T-cell (primary cell): ENCODE measurements at regions not wholly inside any gene's neighbourhood (a gene's known extent, or its start where the extent isn't known, plus 50 kb on each side); places are given as distances from the start of the nearest gene placed in this dataset.

Experiments
- ATAC-seq, 4 experiments: fragments of 200-7000 bp in 3 of 4; fragments of 150-1000 bp in 1 of 4; cut with Tn5 transposase; replicated peaks in 1 of 4; 1 replicate in 3 of 4; 2 replicates in 1 of 4; pipeline ENCODE4 v1.10.0; 2021; ENCODE audit warnings: moderate library complexity in 3 of 4, mild to moderate bottlenecking in 2 of 4, moderate number of reproducible peaks in 1 of 4
- CTCF ChIA-PET, 2 donors: fragments of 300-600 bp; sonication (Branson Sonifier 250); formaldehyde crosslinking; loops; one replicate each; lab custom pipeline; 2022; ENCODE audit warnings: antibody characterized with exemption in 2 of 2; lab: Charles Lee
- POLR2A ChIA-PET, 2 donors: fragments of 300-600 bp; sonication (Branson Sonifier 250); formaldehyde crosslinking; loops; one replicate each; lab custom pipeline; 2022; ENCODE audit warnings: antibody characterized with exemption in 2 of 2; lab: Charles Lee
- DNase-seq, 35 experiments: peaks; one replicate each; pipeline versions ENCODE4 v3.0.0 to v3.0.0-alpha.2; 2013 to 2023
- H3K27ac ChIP-seq: one replicate; pipeline ENCODE4 v1.5.1; 2013; ENCODE audit warnings: low read length
- H3K27me3 ChIP-seq, 2 experiments: replicated peaks in 1 of 2; 1 replicate in 1 of 2; 2 replicates in 1 of 2; pipeline versions ENCODE4 v1.6.1 to v1.7.0; 2013; ENCODE audit warnings: low read length in 1 of 2, mixed read lengths in 1 of 2; ENCODE audit not compliant: control insufficient read depth in 2 of 2, insufficient read depth in 2 of 2; ENCODE audit errors: extremely low read depth in 1 of 2
- H3K36me3 ChIP-seq, 2 donors: 1 replicate in 1 of 2; 2 replicates in 1 of 2; pipeline versions ENCODE4 v1.6.1 to v1.7.0; 2013; ENCODE audit warnings: low read length in 1 of 2; ENCODE audit not compliant: control insufficient read depth in 2 of 2, insufficient read depth in 1 of 2; ENCODE audit errors: extremely low read depth in 1 of 2
- H3K4me1 ChIP-seq, 2 experiments: 1 replicate in 1 of 2; 2 replicates in 1 of 2; pipeline versions ENCODE4 v1.6.1 to v1.7.0; 2013; ENCODE audit warnings: low read length in 2 of 2, mixed read lengths in 1 of 2; ENCODE audit not compliant: insufficient read depth in 2 of 2, control insufficient read depth in 1 of 2; ENCODE audit errors: extremely low read depth in 1 of 2
- H3K4me3 ChIP-seq, 2 donors: 1 replicate in 1 of 2; 2 replicates in 1 of 2; pipeline versions ENCODE4 v1.5.1 to v1.7.0; 2013; ENCODE audit warnings: mild to moderate bottlenecking in 2 of 2, low read length in 1 of 2, moderate library complexity in 1 of 2; ENCODE audit not compliant: control insufficient read depth in 1 of 2; ENCODE audit errors: extremely low read depth in 1 of 2
- H3K9me3 ChIP-seq: 2 replicates; pipeline ENCODE4 v1.7.0; 2013
- H3K27ac Mint-ChIP-seq, 2 donors: one replicate each; pipeline ENCODE4 v1.8.0; 2020 to 2021; ENCODE audit warnings: mild to moderate bottlenecking in 2 of 2, mixed read lengths in 2 of 2
- H3K27me3 Mint-ChIP-seq, 2 donors: one replicate each; pipeline ENCODE4 v1.8.0; 2021 to 2022; ENCODE audit warnings: mixed read lengths in 2 of 2
- H3K36me3 Mint-ChIP-seq: one replicate; pipeline ENCODE4 v1.8.0; 2021; ENCODE audit warnings: mixed read lengths
- H3K4me1 Mint-ChIP-seq, 3 donors: one replicate each; pipeline ENCODE4 v1.8.0; 2020 to 2022; ENCODE audit warnings: mixed read lengths in 3 of 3, mild to moderate bottlenecking in 1 of 3
- H3K4me3 Mint-ChIP-seq, 3 donors: one replicate each; pipeline ENCODE4 v1.8.0; 2020 to 2022; ENCODE audit warnings: mild to moderate bottlenecking in 3 of 3, mixed read lengths in 3 of 3, moderate library complexity in 3 of 3
- H3K9me3 Mint-ChIP-seq, 3 donors: one replicate each; pipeline ENCODE4 v1.8.0; 2020 to 2022; ENCODE audit warnings: mixed read lengths in 3 of 3
- WGBS: methylation state at CpG from one replicate; pipeline ENCODE4 v1.1.5; 2013; ENCODE audit warnings: missing lambda C conversion rate; ENCODE audit not compliant: insufficient coverage; 5-methylcytosine and 5-hydroxymethylcytosine counted together

DNA sequence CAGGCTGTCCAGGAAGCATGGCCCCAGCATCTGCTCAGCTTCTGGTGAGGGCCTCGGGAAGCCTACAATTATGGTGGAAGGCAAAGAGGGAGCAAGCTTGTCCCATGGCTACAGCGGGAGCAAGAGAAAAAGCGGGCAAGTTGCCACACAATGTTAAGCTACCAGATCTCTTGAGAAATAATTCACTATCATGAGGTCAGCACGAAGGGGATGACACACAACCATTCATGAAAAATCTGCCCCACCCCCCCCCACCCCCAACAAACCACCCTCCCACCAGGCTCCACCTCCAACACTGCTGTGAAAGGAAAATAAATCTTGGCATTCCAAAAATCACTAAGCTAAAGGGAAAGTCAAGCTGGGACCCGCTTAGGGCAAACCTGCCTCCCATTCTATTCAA is 545.8 kb upstream of the NRP1 start:
- Mint-ChIP-seq H3K4me1 (no peaks in the 10 kb centered on the region), H3K36me3 (no peaks in the 10 kb centered on the region), H3K4me3 (no peak overlapping the region), H3K27me3 (peaks cover 5 to 15% of the 10 kb centered on the region in 2 donors), H3K27ac (no peak overlapping the region), H3K9me3 (peaks cover 0 to 5% (median 0%) of the 10 kb centered on the region in 3 donors)
- Histone ChIP-seq H3K27ac (no peak overlapping the region), H3K36me3 (no peaks in the 10 kb centered on the region), H3K9me3 (no peaks in the 10 kb centered on the region), H3K27me3 (no peaks in the 10 kb centered on the region), H3K4me3 (no peak overlapping the region), H3K4me1 (no peaks in the 10 kb centered on the region)
- ATAC-seq: no peak
- ChIA-PET POLR2A (no interaction called here), CTCF (no interaction called here)
- WGBS: 88% methylated on average over 2 of the region's 5 CpGs
- no peak for DNase-seq

DNA sequence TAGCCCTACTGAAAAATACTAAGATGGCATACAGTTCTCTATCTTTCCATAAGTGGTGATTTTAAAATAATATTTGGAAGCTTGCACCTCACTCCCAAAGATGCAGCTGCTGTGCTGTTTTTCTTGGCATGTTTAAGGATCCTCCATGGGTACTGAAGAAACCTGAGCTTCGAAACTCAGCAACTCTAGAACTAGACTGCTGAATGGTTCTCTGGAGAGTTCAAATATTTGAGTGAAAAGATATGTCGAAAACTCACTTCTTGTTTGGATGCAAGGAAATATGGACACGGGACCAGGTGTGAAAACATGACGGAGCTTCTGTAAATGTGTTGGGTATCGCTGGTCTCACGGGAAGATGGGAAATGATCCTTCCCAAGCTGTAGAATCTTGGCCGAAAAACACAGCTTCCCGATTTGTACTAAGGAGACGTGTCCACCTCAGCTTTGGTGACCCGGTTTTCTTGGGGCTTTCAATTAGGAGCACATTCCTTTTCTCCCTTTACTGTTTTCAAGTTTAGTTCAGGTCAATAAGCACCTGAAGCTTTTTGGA is 543.8 kb upstream of the NRP1 start:
- Histone ChIP-seq H3K27me3 (no peaks in the 10 kb centered on the region), H3K27ac (no peak overlapping the region), H3K4me3 (no peak overlapping the region), H3K36me3 (no peaks in the 10 kb centered on the region), H3K9me3 (no peaks in the 10 kb centered on the region), H3K4me1 (no peaks in the 10 kb centered on the region)
- no peak for ATAC-seq
- Mint-ChIP-seq H3K36me3 (no peaks in the 10 kb centered on the region), H3K27ac (no peak overlapping the region), H3K4me1 (no peaks in the 10 kb centered on the region), H3K4me3 (no peak overlapping the region), H3K9me3 (peaks cover 0 to 5% (median 0%) of the 10 kb centered on the region in 3 donors), H3K27me3 (peaks cover 5 to 15% of the 10 kb centered on the region in 2 donors)
- WGBS: 82% methylated on average over 9 of the region's 10 CpGs
- ChIA-PET POLR2A (no interaction called here), CTCF (no interaction called here)
- DNase-seq: no peak

DNA sequence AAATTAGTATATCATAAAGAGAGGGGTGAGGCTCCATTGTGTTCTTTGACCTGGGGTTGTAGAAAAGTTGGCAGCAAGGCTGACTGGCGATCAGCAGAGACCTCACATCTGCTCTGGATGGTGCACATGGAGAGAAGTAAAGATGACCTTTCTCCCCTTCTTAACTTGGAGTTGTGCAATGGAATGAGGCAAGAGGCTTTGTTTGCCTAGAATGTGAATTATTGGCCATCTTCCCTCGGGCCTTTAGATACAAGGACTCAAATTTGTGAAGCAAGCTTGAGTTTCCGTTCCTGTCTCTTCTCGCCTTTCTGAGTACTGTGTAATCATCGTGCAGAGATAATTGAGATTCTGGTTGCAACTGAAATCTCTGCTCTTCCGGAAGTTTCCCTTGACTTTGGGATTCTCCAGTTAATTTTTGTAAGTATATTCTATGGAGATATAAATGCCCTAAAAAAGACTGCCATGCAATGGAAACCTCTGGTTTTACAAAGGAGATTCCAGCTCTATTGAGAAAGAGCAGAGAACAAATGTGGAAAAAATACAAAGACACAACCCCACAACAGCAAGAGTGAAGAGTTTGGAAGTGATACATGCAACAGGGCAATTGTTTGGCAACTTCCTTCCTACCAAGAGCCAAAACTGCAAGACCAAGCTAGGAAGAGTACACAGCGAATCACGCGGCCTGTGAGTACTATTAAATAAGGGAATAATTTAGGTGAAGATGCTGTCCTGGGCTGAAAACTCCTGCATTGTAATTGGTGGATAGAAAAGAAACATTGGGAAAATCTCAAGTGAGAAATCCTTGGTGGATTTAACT is 542.3 kb upstream of the NRP1 start:
- POLR2A ChIA-PET: no interaction called here
- 50% methylated on average over 1 of the region's 9 CpGs for WGBS
- Histone ChIP-seq H3K4me1 (no peaks in the 10 kb centered on the region), H3K27ac (no peak overlapping the region), H3K9me3 (no peaks in the 10 kb centered on the region), H3K27me3 (no peaks in the 10 kb centered on the region), H3K36me3 (no peaks in the 10 kb centered on the region), H3K4me3 (no peak overlapping the region)
- DNase-seq (no peak), ATAC-seq (no peak)
- H3K27ac Mint-ChIP-seq: no peak overlapping the region
- no peaks in the 10 kb centered on the region for H3K36me3 Mint-ChIP-seq
- peaks cover 0 to 4% (median 0%) of the 10 kb centered on the region in 3 donors for H3K9me3 Mint-ChIP-seq
- H3K4me3 Mint-ChIP-seq: no peak overlapping the region
- no peaks in the 10 kb centered on the region for H3K4me1 Mint-ChIP-seq
- CTCF ChIA-PET: no interaction called here
- H3K27me3 Mint-ChIP-seq: peaks cover 5 to 13% of the 10 kb centered on the region in 2 donors

DNA sequence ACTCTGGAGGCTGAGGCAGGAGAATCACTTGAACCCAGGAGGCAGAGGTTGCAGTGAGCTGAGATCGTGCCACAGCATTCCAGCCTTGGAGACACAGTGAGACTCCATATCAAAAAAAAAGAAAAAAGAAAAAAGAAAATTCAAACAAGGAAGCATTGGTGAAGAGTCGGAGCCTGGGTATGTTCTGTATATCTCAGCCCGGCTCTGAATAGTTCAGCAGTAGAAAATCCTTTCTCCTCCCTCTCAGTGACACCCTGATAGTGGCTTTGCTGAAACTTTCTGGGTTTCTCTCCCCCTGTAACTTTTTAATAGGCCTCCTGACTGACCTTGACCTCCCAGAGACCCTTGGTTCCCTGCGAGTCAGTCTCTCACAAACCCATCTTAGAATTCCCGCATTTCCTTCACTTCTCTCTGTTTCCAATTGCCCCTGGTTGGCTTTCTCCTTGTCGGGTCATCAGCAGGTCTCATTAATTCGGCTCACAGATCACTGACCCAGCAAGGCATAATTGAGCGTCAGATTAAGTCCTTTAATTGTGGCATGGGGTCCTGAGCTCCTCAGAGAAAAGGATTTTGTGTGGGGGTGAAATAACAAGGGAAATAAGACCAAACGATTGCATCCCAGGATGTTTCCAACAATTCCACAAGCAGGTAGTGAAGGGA is 541.6 kb upstream of the NRP1 start:
- H3K9me3 ChIP-seq: no peaks in the 10 kb centered on the region
- no peak overlapping the region for H3K4me3 ChIP-seq
- ChIA-PET CTCF (no interaction called here), POLR2A (no interaction called here)
- no peak overlapping the region for H3K4me3 Mint-ChIP-seq
- H3K27ac Mint-ChIP-seq: no peak overlapping the region
- no peaks in the 10 kb centered on the region for H3K36me3 Mint-ChIP-seq
- H3K36me3 ChIP-seq: no peaks in the 10 kb centered on the region
- no peaks in the 10 kb centered on the region for H3K27me3 ChIP-seq
- no peak for DNase-seq
- no peaks in the 10 kb centered on the region for H3K9me3 Mint-ChIP-seq
- WGBS: 90% methylated on average over 4 of the region's 9 CpGs
- H3K27ac ChIP-seq: no peak overlapping the region
- H3K27me3 Mint-ChIP-seq: peaks cover 5 to 10% of the 10 kb centered on the region in 2 donors
- no peaks in the 10 kb centered on the region for H3K4me1 ChIP-seq
- no peaks in the 10 kb centered on the region for H3K4me1 Mint-ChIP-seq
- no peak for ATAC-seq

DNA sequence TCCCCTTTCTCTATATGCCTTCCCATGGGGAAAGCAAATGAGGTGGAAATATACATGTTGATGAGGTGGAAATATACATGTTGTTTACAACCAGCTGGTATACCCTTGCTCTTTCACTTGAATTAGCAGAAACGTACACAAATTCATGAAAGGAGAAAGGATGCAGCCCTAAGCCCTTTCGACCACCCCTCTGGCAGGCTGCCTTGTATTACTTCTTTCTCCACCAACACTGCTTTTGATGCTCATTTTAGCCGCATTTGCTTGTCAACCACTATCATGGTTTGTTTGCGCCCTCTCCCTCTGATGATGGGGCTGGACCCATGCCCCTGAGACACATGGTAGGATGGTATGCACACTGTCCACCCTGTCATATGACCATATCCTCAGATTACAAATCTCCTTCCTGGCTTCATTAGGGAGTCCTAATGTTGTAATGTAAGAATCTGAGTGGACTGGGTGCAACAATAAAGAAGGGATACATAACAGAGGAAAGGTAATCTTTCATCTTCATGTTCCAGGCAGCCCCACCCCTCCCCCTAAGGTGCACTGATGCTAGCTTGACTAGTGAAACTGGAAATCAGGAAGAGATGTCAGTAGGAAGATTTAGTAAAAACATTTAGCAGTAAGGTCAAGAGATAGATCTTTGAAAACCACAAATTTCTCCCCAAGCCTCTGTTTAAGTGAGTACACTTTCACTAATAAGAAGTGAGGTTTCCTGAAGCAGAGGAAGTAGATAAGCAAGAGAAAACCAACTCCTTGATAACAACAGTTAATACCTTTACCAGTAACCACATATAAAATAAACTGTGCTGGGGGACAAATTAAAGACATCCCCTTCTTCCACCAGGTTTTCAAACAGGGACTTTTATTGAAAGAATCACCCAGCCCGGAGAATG is 536.8 kb upstream of the NRP1 start:
- peaks cover 0 to 5% of the 10 kb centered on the region in 2 experiments for H3K27me3 ChIP-seq
- ChIA-PET CTCF (no interaction called here), POLR2A (no interaction called here)
- DNase-seq (no peak), ATAC-seq (no peak)
- H3K4me3 ChIP-seq: no peak overlapping the region
- no peaks in the 10 kb centered on the region for H3K36me3 ChIP-seq
- Mint-ChIP-seq H3K27me3 (peaks cover 5 to 10% of the 10 kb centered on the region in 2 donors), H3K9me3 (no peaks in the 10 kb centered on the region), H3K36me3 (no peaks in the 10 kb centered on the region), H3K4me1 (no peaks in the 10 kb centered on the region), H3K4me3 (no peak overlapping the region), H3K27ac (no peak overlapping the region)
- H3K9me3 ChIP-seq: no peaks in the 10 kb centered on the region
- H3K4me1 ChIP-seq: no peaks in the 10 kb centered on the region
- 67% methylated on average over 1 of the region's 5 CpGs for WGBS
- no peak overlapping the region for H3K27ac ChIP-seq

DNA sequence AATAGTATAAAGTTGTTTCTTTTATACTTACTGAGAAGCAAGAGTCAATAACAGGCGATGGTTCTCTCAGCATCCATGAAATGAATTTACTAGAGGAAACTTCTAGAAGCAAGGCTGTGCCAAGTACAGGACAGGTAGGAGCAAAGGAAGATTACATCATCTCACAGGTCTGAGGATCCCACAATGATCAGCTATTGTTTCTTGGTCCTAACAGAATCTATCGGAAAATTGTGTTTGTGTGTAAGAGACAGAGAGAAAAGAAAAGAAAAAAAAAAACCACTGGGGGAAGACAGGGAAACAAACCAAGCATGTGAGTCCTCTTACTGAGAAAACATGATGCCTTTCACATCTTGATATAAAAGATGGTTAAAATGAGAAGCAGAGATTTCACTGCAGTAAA is 535.0 kb upstream of the NRP1 start:
- H3K9me3 ChIP-seq: no peaks in the 10 kb centered on the region
- H3K27me3 Mint-ChIP-seq: peaks cover 7 to 15% of the 10 kb centered on the region in 2 donors
- no peak for DNase-seq
- no CpG with 5 or more reads among the region's 2 CpGs for WGBS
- H3K4me3 ChIP-seq: no peak overlapping the region
- no peaks in the 10 kb centered on the region for H3K36me3 Mint-ChIP-seq
- no peak for ATAC-seq
- CTCF ChIA-PET: no interaction called here
- no peaks in the 10 kb centered on the region for H3K9me3 Mint-ChIP-seq
- H3K4me1 Mint-ChIP-seq: no peaks in the 10 kb centered on the region
- peaks cover 0 to 5% of the 10 kb centered on the region in 2 experiments for H3K27me3 ChIP-seq
- H3K27ac ChIP-seq: no peak overlapping the region
- POLR2A ChIA-PET: interaction anchor here in 1 of 2 donors (0.7 kb wide), 1 partner anchor 68 kb away, joined by 4 read pairs; no protein-coding TSS in a partner anchor
- no peak overlapping the region for H3K4me3 Mint-ChIP-seq
- H3K27ac Mint-ChIP-seq: no peak overlapping the region
- no peaks in the 10 kb centered on the region for H3K36me3 ChIP-seq
- H3K4me1 ChIP-seq: no peaks in the 10 kb centered on the region
